GM23338 (cell line): ENCODE measurements at regions not wholly inside any gene's neighbourhood (a gene's known extent, or its start where the extent isn't known, plus 50 kb on each side); places are given as distances from the start of the nearest gene placed in this dataset.

ENCODE experiments used
- ATAC-seq: fragments of 200-7000 bp; cut with Tn5 transposase; 3 replicates; pipeline ENCODE4 v1.9.1; 2020
- DNase-seq: peaks from one replicate; pipeline ENCODE4 v3.0.0-alpha.2; 2015; ENCODE audit warnings: low spot score
- H2AFZ ChIP-seq: fragments of 200-600 bp; sonication (generic); 2 replicates; pipeline ENCODE4 v1.8.0; 2016; ENCODE audit warnings: antibody characterized with exemption, mild to moderate bottlenecking, moderate library complexity
- H3F3A ChIP-seq: fragments of 200-600 bp; sonication (generic); replicated peaks from 2 replicates; pipeline ENCODE4 v1.8.0; 2017; ENCODE audit warnings: antibody characterized with exemption, mixed run types, low read depth
- H3K27ac ChIP-seq: fragments of 200-600 bp; sonication (generic); 2 replicates; pipeline ENCODE4 v1.6.1; 2016; ENCODE audit warnings: low read depth
- H3K27me3 ChIP-seq: fragments of 200-600 bp; sonication (generic); 2 replicates; pipeline ENCODE4 v1.8.0; 2016; ENCODE audit warnings: mild to moderate bottlenecking, mixed run types, moderate library complexity; ENCODE audit not compliant: insufficient read depth
- H3K36me3 ChIP-seq: fragments of 200-600 bp; sonication (generic); 2 replicates; pipeline ENCODE4 v1.8.0; 2016; ENCODE audit warnings: mild to moderate bottlenecking; ENCODE audit not compliant: insufficient read depth
- H3K4me1 ChIP-seq: fragments of 200-600 bp; sonication (generic); 2 replicates; pipeline ENCODE4 v1.8.0; 2016; ENCODE audit warnings: mild to moderate bottlenecking, moderate library complexity; ENCODE audit not compliant: insufficient read depth
- H3K4me2 ChIP-seq: fragments of 200-600 bp; sonication (generic); 2 replicates; pipeline ENCODE4 v1.7.1; 2017; ENCODE audit warnings: mixed run types
- H3K4me3 ChIP-seq: fragments of 200-600 bp; sonication (generic); 2 replicates; pipeline ENCODE4 v1.6.1; 2016; ENCODE audit warnings: mixed run types
- H3K79me2 ChIP-seq: fragments of 200-600 bp; sonication (generic); replicated peaks from 2 replicates; pipeline ENCODE4 v1.8.0; 2017; ENCODE audit warnings: mild to moderate bottlenecking; ENCODE audit not compliant: insufficient read depth
- H3K9me2 ChIP-seq: fragments of 200-600 bp; sonication (generic); 2 replicates; pipeline ENCODE4 v1.8.0; 2017; ENCODE audit not compliant: insufficient read depth
- H4K20me1 ChIP-seq: fragments of 200-600 bp; sonication (generic); replicated peaks from 2 replicates; pipeline ENCODE4 v1.8.0; 2017; ENCODE audit warnings: mild to moderate bottlenecking; ENCODE audit not compliant: insufficient read depth
- H3K27ac Mint-ChIP-seq: 2 replicates; pipeline ENCODE4 v1.8.0; 2020; ENCODE audit warnings: inconsistent platforms, mild to moderate bottlenecking, moderate library complexity, mixed read lengths
- H3K27me3 Mint-ChIP-seq: 3 replicates; pipeline ENCODE4 v1.8.0; 2022; ENCODE audit warnings: low read depth, mild to moderate bottlenecking, moderate library complexity, mixed read lengths, inconsistent platforms; ENCODE audit not compliant: insufficient read depth, poor library complexity
- H3K36me3 Mint-ChIP-seq: 3 replicates; pipeline ENCODE4 v1.8.0; 2021; ENCODE audit warnings: low read depth, mild to moderate bottlenecking, inconsistent platforms, moderate library complexity, mixed read lengths
- H3K4me1 Mint-ChIP-seq: 3 replicates; pipeline ENCODE4 v1.8.0; 2020; ENCODE audit warnings: mild to moderate bottlenecking, inconsistent platforms, mixed read lengths
- H3K4me3 Mint-ChIP-seq: 3 replicates; pipeline ENCODE4 v1.8.0; 2021; ENCODE audit warnings: moderate library complexity, mild to moderate bottlenecking, inconsistent platforms, mixed read lengths
- H3K9me3 Mint-ChIP-seq: 3 replicates; pipeline ENCODE4 v1.8.0; 2020; ENCODE audit warnings: moderate library complexity, mild to moderate bottlenecking, inconsistent platforms, mixed read lengths
- CREB1 ChIP-seq: fragments of 250-450 bp; sonication (Bioruptor Pico); IDR thresholded peaks from 2 replicates; pipeline ENCODE4 v1.5.0; 2020; ENCODE audit warnings: low read depth, mild to moderate bottlenecking, moderate library complexity
- EZH2phosphoT487 ChIP-seq: fragments of 200-600 bp; sonication (generic); IDR thresholded peaks from one replicate; pipeline ENCODE4 v1.8.1; 2018; ENCODE audit warnings: antibody characterized with exemption; ENCODE audit not compliant: unreplicated experiment
- JUNB ChIP-seq: IDR thresholded peaks from one replicate; pipeline ENCODE4 v1.6.1; 2016; ENCODE audit warnings: antibody characterized with exemption; ENCODE audit not compliant: unreplicated experiment
- POLR2AphosphoS5 ChIP-seq: IDR thresholded peaks from 2 replicates; pipeline ENCODE4 v1.6.1; 2016; ENCODE audit warnings: antibody characterized with exemption, low read depth
- STAT1 ChIP-seq: IDR thresholded peaks from one replicate; pipeline ENCODE4 v1.6.1; 2016; ENCODE audit warnings: antibody characterized with exemption; ENCODE audit not compliant: unreplicated experiment
- ZNF114 ChIP-seq: fragments of 250-450 bp; sonication (Bioruptor Pico); IDR thresholded peaks from 2 replicates; pipeline ENCODE4 v1.5.0; 2020; ENCODE audit warnings: mild to moderate bottlenecking, moderate library complexity
- ZNF331 ChIP-seq: fragments of 250-450 bp; sonication (Bioruptor Pico); IDR thresholded peaks from 2 replicates; pipeline ENCODE4 v1.5.0; 2020; ENCODE audit warnings: low read depth, mild to moderate bottlenecking, moderate library complexity
- TF ChIP-seq, protein P1 (sequence below): fragments of 250-450 bp; sonication (Bioruptor Pico); IDR thresholded peaks from 2 replicates; pipeline ENCODE4 v1.5.0; 2020; ENCODE audit warnings: mild to moderate bottlenecking, moderate library complexity
- TF ChIP-seq, protein P2 (sequence below), 2 experiments: fragments of 200-600 bp in 1 of 2; sonication (generic) in 1 of 2; conservative IDR thresholded peaks; 2 replicates each; pipeline versions ENCODE4 v1.5.1 to v1.6.1; 2016 to 2017; ENCODE audit warnings: antibody characterized with exemption in 2 of 2, low read depth in 2 of 2, mild to moderate bottlenecking in 2 of 2, moderate library complexity in 1 of 2

DNA sequence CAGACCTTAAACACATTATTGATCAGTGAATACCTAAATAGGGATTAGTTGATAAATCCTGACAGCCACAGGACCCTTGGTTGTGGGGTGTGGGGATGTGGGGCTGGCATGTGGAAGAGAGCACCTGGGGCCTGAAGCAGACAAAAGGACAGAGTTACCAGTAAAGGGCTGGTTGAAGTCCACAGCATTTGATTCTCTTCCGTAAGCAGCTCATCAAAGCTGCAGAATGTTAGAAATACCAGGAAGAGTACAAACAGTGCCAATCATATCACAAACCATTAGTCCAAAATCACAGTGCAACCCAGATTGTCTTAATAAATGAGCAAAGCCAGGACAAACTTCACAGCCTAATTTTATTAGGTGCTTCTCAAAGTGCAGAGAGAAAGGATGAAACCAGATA lies 92.5 kb upstream of the KL start:
- Mint-ChIP-seq H3K9me3 (no peaks in the 10 kb centered on the region), H3K36me3 (no peaks in the 10 kb centered on the region), H3K4me1 (no peaks in the 10 kb centered on the region), H3K27ac (no peak overlapping the region), H3K27me3 (no peaks in the 10 kb centered on the region), H3K4me3 (no peak overlapping the region)
- Histone ChIP-seq H3K79me2 (no peaks in the 10 kb centered on the region), H2AFZ (no peak overlapping the region), H3K4me2 (no peak overlapping the region), H4K20me1 (no peaks in the 10 kb centered on the region), H3K4me3 (no peak overlapping the region), H3K36me3 (no peaks in the 10 kb centered on the region), H3K4me1 (no peaks in the 10 kb centered on the region), H3K27me3 (no peaks in the 10 kb centered on the region), H3F3A (no peaks in the 10 kb centered on the region), H3K27ac (no peak overlapping the region), H3K9me2 (no peaks in the 10 kb centered on the region)
- DNase-seq (no peak), ATAC-seq (no peak)
- TF ChIP-seq STAT1 (no peak), POLR2AphosphoS5 (no peak), EZH2phosphoT487 (no peak), CREB1 (no peak), JUNB (no peak), ZNF114 (CRISPR knock-in tag) (no peak), ZNF331 (CRISPR knock-in tag) (no peak)
- TF ChIP-seq, protein P1, sequence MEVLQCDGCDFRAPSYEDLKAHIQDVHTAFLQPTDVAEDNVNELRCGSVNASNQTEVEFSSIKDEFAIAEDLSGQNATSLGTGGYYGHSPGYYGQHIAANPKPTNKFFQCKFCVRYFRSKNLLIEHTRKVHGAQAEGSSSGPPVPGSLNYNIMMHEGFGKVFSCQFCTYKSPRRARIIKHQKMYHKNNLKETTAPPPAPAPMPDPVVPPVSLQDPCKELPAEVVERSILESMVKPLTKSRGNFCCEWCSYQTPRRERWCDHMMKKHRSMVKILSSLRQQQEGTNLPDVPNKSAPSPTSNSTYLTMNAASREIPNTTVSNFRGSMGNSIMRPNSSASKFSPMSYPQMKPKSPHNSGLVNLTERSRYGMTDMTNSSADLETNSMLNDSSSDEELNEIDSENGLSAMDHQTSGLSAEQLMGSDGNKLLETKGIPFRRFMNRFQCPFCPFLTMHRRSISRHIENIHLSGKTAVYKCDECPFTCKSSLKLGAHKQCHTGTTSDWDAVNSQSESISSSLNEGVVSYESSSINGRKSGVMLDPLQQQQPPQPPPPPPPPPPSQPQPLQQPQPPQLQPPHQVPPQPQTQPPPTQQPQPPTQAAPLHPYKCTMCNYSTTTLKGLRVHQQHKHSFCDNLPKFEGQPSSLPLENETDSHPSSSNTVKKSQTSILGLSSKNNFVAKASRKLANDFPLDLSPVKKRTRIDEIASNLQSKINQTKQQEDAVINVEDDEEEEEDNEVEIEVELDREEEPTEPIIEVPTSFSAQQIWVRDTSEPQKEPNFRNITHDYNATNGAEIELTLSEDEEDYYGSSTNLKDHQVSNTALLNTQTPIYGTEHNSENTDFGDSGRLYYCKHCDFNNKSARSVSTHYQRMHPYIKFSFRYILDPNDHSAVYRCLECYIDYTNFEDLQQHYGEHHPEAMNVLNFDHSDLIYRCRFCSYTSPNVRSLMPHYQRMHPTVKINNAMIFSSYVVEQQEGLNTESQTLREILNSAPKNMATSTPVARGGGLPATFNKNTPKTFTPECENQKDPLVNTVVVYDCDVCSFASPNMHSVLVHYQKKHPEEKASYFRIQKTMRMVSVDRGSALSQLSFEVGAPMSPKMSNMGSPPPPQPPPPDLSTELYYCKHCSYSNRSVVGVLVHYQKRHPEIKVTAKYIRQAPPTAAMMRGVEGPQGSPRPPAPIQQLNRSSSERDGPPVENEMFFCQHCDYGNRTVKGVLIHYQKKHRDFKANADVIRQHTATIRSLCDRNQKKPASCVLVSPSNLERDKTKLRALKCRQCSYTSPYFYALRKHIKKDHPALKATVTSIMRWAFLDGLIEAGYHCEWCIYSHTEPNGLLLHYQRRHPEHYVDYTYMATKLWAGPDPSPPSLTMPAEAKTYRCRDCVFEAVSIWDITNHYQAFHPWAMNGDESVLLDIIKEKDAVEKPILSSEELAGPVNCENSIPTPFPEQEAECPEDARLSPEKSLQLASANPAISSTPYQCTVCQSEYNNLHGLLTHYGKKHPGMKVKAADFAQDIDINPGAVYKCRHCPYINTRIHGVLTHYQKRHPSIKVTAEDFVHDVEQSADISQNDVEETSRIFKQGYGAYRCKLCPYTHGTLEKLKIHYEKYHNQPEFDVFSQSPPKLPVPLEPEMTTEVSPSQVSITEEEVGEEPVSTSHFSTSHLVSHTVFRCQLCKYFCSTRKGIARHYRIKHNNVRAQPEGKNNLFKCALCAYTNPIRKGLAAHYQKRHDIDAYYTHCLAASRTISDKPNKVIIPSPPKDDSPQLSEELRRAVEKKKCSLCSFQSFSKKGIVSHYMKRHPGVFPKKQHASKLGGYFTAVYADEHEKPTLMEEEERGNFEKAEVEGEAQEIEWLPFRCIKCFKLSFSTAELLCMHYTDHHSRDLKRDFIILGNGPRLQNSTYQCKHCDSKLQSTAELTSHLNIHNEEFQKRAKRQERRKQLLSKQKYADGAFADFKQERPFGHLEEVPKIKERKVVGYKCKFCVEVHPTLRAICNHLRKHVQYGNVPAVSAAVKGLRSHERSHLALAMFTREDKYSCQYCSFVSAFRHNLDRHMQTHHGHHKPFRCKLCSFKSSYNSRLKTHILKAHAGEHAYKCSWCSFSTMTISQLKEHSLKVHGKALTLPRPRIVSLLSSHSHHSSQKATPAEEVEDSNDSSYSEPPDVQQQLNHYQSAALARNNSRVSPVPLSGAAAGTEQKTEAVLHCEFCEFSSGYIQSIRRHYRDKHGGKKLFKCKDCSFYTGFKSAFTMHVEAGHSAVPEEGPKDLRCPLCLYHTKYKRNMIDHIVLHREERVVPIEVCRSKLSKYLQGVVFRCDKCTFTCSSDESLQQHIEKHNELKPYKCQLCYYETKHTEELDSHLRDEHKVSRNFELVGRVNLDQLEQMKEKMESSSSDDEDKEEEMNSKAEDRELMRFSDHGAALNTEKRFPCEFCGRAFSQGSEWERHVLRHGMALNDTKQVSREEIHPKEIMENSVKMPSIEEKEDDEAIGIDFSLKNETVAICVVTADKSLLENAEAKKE (CRISPR knock-in tag): no peak
- TF ChIP-seq, protein P2, sequence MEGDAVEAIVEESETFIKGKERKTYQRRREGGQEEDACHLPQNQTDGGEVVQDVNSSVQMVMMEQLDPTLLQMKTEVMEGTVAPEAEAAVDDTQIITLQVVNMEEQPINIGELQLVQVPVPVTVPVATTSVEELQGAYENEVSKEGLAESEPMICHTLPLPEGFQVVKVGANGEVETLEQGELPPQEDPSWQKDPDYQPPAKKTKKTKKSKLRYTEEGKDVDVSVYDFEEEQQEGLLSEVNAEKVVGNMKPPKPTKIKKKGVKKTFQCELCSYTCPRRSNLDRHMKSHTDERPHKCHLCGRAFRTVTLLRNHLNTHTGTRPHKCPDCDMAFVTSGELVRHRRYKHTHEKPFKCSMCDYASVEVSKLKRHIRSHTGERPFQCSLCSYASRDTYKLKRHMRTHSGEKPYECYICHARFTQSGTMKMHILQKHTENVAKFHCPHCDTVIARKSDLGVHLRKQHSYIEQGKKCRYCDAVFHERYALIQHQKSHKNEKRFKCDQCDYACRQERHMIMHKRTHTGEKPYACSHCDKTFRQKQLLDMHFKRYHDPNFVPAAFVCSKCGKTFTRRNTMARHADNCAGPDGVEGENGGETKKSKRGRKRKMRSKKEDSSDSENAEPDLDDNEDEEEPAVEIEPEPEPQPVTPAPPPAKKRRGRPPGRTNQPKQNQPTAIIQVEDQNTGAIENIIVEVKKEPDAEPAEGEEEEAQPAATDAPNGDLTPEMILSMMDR (conservative IDR thresholded peaks at IDR 0.05; ENCODE audit: low read depth in 2 of 2): no peak
